ENCODE measurements at regions not wholly inside any gene's neighbourhood (a gene's known extent, or its start where the extent isn't known, plus 50 kb on each side); places are given as distances from the start of the nearest gene placed in this dataset.

DNA sequence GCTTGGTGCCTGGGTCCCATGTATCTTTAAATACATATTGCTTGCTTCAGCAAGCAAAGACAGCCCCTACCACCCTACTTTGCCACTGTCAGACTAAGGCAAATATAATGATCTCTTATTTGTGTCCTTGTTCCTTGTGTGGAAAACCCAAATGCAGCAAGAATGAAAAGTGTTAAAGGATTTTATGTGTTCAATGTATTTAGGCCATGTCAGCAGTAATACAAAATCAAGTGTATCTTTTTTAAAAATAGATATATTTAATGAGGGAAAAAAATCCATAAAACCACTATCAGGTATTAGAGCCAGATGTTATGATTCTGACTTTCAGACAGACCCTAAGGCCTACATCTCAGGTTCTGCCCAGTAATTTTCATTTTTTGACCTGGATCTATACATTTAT is 374.5 kb downstream of the SEC14L1 start:
- no peak for TF ChIP-seq POLR2A (IDR thresholded peaks at IDR 0.05)
- no peak for TF ChIP-seq EP300 (IDR thresholded peaks at IDR 0.05; ENCODE audit: low read depth)
- TF ChIP-seq, protein P1, sequence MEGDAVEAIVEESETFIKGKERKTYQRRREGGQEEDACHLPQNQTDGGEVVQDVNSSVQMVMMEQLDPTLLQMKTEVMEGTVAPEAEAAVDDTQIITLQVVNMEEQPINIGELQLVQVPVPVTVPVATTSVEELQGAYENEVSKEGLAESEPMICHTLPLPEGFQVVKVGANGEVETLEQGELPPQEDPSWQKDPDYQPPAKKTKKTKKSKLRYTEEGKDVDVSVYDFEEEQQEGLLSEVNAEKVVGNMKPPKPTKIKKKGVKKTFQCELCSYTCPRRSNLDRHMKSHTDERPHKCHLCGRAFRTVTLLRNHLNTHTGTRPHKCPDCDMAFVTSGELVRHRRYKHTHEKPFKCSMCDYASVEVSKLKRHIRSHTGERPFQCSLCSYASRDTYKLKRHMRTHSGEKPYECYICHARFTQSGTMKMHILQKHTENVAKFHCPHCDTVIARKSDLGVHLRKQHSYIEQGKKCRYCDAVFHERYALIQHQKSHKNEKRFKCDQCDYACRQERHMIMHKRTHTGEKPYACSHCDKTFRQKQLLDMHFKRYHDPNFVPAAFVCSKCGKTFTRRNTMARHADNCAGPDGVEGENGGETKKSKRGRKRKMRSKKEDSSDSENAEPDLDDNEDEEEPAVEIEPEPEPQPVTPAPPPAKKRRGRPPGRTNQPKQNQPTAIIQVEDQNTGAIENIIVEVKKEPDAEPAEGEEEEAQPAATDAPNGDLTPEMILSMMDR (IDR thresholded peaks at IDR 0.05) = no peak
- no peak for TF ChIP-seq POLR2AphosphoS5 (IDR thresholded peaks at IDR 0.05)

Measured in transverse colon (tissue), 4 donors.